ENCODE measurements at regions not wholly inside any gene's neighbourhood (a gene's known extent, or its start where the extent isn't known, plus 50 kb on each side); places are given as distances from the start of the nearest gene placed in this dataset.
"Not testable (repeated sequence)": the region's sequence is repeated elsewhere in the genome, so short reads cannot be mapped to it uniquely, and the experiment has no call there.

- H3K4me3 ChIP-seq (ENCODE audit: low read depth, low read length): no peak overlapping the region
- no peak for DNase-seq (ENCODE audit: low read depth)
- TF ChIP-seq CTCF (IDR thresholded peaks at IDR 0.05; ENCODE audit: insufficient read depth, low read depth, low read length, missing control alignments): no peak
Measured at GRCh38 chr5:145661737-145662485, 173.2 kb downstream of the PRELID2 start.

DNA sequence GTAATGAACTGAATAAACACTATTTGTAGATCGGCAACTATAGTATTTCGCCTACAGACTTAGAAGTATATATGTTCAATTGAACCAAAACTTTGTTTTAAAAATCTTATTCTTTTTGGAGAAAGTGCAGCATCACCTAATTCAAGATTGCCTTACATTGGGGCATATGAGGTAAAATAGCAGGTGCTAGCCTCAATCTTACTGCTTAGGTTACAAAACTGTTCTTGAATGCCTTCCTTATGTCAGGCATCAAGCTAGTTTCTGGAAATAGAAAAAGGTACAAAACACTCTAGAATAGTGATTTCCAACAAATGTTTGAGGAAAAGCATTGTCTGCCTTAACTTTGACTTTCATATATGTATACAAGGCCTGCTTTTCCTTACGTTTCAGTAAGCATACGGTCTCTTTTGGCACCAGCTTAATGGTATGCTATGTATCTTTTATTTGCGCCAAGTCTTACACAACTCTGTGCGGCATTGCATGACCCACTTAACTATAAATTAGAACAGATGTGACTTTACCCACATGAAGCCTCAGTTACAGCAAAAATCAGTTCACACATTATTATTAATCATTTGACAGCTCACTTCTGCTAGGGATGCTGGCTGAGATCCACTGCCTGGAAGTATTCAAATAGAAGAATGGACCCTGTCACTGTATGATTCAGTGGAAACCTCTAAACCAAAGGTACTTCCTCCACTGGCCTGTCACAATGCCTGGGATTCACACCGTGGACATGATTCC lies 174.1 kb downstream of the PRELID2 start:
- H3K4me3 ChIP-seq (ENCODE audit: low read depth, low read length): no peak overlapping the region
- no peak for DNase-seq (ENCODE audit: low read depth)
- no peak for TF ChIP-seq CTCF (IDR thresholded peaks at IDR 0.05; ENCODE audit: insufficient read depth, low read depth, low read length, missing control alignments)

DNA sequence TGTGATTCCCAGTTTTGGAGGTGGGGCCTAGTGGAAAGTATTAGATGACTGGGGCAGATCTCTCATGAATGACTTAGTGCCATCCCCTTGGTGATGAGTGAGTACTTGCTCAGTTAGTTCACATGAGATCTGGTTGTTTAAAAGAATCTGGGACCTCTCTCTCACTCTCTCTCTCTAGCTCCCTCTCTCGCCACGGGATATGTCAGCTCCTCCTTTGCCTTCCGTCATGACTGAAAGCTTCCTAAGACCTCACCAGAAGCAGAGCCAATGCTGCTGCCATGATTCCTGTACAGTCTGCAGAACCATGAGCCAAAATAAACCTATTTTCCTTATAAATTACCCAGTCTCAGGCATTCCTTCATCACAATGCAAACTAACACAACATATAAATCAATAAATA lies 176.7 kb downstream of the PRELID2 start:
- H3K4me3 ChIP-seq (ENCODE audit: low read depth, low read length): no peak overlapping the region
- no peak for TF ChIP-seq CTCF (IDR thresholded peaks at IDR 0.05; ENCODE audit: insufficient read depth, low read depth, low read length, missing control alignments)
- DNase-seq (ENCODE audit: low read depth): no peak

- not testable (repeated sequence) for DNase-seq (ENCODE audit: low read depth); H3K4me3 ChIP-seq (ENCODE audit: low read depth, low read length)
Measured at GRCh38 chr5:145652700-145653099, 182.4 kb downstream of the PRELID2 start.

GRCh38 chr5:145647137-145647536 lies 188.0 kb downstream of the PRELID2 start:
- DNase-seq (ENCODE audit: low read depth); H3K4me3 ChIP-seq (ENCODE audit: low read depth, low read length): not testable (repeated sequence)

DNA sequence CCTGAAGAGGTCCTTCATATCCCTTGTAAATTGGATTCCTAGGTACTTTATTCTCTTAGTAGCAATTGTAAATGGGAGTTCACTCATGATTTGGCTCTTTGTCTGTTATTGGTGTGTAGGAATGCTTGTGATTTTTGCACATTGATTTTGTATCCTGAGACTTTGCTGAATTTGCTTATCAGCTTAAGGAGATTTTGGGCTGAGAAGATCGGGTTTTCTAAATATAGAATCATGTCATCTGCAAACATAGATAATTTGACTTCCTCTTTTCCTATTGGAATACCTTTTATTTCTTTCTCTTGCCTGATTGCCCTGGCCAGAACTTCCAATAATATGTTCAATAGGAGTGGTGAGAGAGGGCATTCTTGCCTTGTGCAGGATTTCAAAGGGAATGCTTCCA lies 191.9 kb downstream of the PRELID2 start:
- not testable (repeated sequence) for DNase-seq (ENCODE audit: low read depth); H3K4me3 ChIP-seq (ENCODE audit: low read depth, low read length)

DNA sequence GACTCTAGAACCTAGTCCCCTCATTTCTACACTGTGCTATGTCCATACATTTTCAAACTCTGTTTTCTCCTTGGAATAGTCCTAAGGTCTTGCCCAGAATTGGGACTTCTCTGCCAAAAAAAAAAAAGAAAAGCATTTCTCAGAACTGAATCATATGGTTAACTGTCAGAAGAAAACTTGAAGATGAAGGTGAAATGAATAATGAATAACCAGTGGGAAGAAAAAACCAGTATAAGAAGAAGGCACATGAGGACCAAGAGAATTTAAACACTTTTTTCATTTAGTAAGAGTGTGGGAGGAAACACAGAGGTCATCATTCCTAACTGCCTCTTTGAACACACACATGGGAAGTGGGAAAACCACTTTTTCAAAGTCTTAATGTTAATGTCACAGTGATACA lies 197.7 kb downstream of the PRELID2 start:
- DNase-seq (ENCODE audit: low read depth): no peak
- no peak overlapping the region for H3K4me3 ChIP-seq (ENCODE audit: low read depth, low read length)
- TF ChIP-seq CTCF (IDR thresholded peaks at IDR 0.05; ENCODE audit: insufficient read depth, low read depth, low read length, missing control alignments): no peak

GRCh38 chr5:145636371-145636770 lies 198.8 kb downstream of the PRELID2 start:
- H3K4me3 ChIP-seq (ENCODE audit: low read depth, low read length): no peak overlapping the region
- DNase-seq (ENCODE audit: low read depth): no peak
- TF ChIP-seq CTCF (IDR thresholded peaks at IDR 0.05; ENCODE audit: insufficient read depth, low read depth, low read length, missing control alignments): no peak
